GM18873 (cell line): ENCODE measurements at regions not wholly inside any gene's neighbourhood (a gene's known extent, or its start where the extent isn't known, plus 50 kb on each side); places are given as distances from the start of the nearest gene placed in this dataset.

ENCODE experiments used
- ATAC-seq: cut with Tn5 transposase; IDR thresholded peaks from one replicate; pipeline ENCODE4 v1.9.1; 2021; ENCODE audit warnings: mild to moderate bottlenecking, moderate library complexity, moderate number of reproducible peaks; ENCODE audit not compliant: unreplicated experiment, low FRiP score

- no peak for ATAC-seq
These were observed 63.4 kb upstream of the PDE4B start for GRCh38 chr1:65729259-65729658.

- ATAC-seq: no peak
These were observed 57.7 kb upstream of the PDE4B start for GRCh38 chr1:65734979-65735378.

- ATAC-seq: no peak
These were observed 50.7 kb upstream of the PDE4B start for GRCh38 chr1:65741993-65742392.
